GM21423 (cell line): ENCODE measurements at regions not wholly inside any gene's neighbourhood (a gene's known extent, or its start where the extent isn't known, plus 50 kb on each side); places are given as distances from the start of the nearest gene placed in this dataset.
"Not testable (repeated sequence)": the region's sequence is repeated elsewhere in the genome, so short reads cannot be mapped to it uniquely, and the experiment has no call there.

ENCODE experiments used
- ATAC-seq: cut with Tn5 transposase; IDR thresholded peaks from one replicate; pipeline ENCODE4 v1.9.1; 2021; ENCODE audit warnings: mild to moderate bottlenecking, moderate library complexity; ENCODE audit not compliant: unreplicated experiment

DNA sequence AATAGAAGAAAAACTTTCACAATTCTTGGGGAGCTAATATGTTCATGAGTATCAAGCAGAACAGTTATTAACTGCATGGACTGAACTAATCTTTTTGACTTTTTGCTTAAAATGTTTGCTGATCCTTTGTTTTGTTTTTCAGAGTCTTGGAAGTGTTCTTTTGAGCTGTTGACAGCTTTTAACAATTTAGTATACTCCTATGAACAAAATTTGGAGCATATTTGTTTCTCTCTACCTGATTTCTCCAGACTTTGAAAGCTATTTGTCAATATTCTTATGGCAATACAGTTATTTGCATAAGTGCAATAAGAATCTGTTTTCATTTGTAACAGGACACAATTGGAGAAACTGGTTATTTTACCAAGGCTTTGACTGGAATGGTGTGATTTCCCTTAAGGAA, 192.0 kb upstream of the ETV3 start:
- ATAC-seq: not testable (repeated sequence)

- not testable (repeated sequence) for ATAC-seq
These were observed 189.9 kb upstream of the ETV3 start for GRCh38 chr1:157328120-157328519.

DNA sequence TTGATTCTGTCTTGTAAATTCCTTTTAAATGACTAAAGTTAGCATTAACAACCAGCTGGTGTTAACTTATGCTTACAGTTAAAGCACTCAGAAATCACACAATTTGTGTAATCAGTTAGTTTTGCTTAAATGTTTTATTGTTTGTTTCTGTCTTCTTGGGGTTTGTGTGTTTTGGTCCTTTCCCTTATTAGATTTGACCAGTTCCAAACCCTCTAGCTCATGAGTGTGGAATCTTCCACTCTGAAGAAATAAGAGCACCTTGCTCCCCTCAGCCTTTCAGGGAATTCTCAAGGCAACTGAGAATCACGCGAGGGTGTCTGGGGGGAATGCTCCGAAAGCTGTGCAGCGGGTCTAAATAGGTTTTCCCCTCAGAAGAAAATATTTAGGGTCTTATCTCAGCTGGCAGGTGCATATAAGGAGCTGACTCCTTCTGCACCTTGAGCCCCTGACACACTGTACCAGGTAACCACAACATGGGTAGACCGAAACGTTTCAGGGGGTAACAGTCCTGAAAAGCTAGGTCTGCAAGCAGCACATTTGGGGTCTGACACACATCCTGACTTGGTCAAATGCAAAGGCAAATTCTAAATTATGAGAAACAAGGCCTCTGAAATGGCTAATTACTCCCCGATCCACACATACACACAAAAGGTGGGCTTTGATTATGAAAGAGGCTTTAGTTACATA, 188.1 kb upstream of the ETV3 start:
- ATAC-seq: no peak

GRCh38 chr1:157325220-157325619, 187.0 kb upstream of the ETV3 start:
- no peak for ATAC-seq

- ATAC-seq: not testable (repeated sequence)
These were observed 183.8 kb upstream of the ETV3 start for GRCh38 chr1:157321972-157322371.

DNA sequence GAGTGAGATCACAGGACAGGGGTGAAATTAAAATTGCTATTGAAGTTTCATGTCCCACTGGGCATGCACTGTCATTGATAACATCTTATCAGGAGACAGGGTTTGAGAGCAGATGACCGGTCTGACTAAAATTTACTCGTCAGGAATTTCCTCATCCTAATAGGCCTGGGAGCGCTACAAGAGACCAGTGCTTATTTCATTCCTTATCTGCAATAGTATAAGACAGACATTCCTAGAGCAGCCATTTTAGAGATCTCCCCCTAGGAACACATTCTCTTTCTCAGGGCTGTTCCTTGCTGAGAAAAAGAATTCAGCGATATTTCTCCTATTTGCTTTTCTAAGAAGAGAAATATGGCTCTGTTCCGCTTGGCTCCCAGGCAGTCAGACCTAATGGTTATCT, 181.4 kb upstream of the ETV3 start:
- no peak for ATAC-seq

DNA sequence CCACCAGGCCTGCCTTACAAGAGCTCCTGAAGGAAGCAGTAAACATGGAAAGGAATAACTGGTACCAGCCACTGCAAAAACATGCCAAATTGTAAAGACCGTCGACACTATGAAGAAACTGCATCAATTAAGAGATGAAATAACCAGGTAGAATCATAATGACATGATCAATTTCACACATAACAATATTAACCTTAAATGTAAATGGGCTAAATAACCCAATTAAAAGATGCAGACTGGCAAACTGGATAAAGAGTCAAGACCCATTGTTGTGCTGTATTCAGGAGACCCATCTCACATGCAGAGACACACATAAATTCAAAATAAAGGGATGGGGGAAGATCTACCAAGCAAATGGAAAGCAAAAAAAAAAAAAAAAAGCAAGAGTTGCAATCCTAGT, 179.0 kb upstream of the ETV3 start:
- not testable (repeated sequence) for ATAC-seq

- ATAC-seq: no peak
These were observed 177.3 kb upstream of the ETV3 start for GRCh38 chr1:157315544-157315943.

GRCh38 chr1:157314408-157314807, 176.2 kb upstream of the ETV3 start:
- ATAC-seq: no peak

DNA sequence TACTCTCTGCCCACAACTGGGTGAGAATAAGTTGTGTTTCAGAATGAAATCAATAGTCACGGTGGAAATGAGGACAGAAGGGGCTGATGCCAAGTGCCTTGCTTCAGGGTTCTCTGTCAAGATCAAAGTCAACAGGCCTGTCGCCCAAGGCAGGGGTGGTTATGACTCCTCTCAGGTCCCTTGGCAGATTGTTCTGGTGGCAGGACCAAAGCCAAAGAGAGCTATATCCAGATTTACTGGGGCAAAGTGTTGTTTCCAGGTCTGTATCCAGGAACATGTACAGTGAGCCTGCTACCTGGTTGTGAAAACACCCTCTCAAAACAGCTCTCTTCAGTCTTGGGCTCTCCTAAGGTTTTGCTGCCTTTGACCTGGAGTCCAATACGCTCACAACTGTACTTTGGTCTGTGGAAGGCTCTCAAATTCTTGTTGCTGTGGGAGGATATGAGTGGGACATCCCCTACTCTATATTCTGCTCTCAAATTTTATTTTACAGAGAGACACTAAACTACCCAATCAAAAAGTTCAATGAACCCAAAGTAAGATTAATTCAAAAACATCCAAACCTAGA, 175.1 kb upstream of the ETV3 start:
- ATAC-seq: no peak

- ATAC-seq: no peak
These were observed 174.1 kb upstream of the ETV3 start for GRCh38 chr1:157312082-157312812.

- no peak for ATAC-seq
These were observed 173.5 kb upstream of the ETV3 start for GRCh38 chr1:157311730-157312081.

- ATAC-seq: not testable (repeated sequence)
These were observed 172.9 kb upstream of the ETV3 start for GRCh38 chr1:157310805-157311729.

DNA sequence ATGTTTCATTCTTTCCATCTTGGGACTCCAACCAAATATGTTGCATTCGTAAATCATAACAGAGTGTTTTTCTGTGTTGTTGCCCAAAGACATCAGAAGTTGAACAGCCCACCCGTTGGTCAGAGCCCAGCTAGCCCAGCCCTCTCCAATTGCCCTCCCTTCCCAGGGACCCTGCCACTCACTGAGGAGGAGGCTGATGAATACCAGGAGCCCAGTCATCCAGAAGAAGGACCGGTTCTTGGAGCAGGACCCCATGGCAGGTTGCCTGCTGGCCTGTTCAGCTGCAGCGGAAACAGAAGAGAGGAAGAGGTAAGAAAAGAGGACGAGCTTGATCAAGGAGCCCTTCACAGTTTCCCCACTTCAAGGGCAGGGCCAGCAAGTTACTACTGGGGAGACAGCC, 172.2 kb upstream of the ETV3 start:
- no peak for ATAC-seq

DNA sequence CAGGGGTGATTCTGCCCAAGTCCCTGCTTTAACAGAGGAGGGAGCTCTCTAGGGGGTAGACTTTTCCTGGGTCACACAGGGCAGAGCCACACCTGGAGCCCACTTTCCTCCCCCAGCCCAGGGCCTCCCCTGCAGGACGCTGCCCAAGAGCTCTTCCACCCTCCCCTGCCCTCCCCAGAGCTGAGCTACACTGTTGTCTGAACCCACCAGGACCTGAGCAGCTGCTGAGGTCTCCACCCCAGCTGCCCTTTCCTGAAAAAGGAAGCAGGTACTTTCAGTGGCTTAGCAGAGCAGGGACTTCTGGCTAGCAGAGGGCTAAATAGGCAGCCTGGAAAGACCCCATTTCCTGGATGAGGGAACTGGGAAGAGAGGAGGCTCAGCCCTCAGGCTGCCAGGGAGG, 169.3 kb upstream of the ETV3 start:
- peak; percentile 69 for ATAC-seq

DNA sequence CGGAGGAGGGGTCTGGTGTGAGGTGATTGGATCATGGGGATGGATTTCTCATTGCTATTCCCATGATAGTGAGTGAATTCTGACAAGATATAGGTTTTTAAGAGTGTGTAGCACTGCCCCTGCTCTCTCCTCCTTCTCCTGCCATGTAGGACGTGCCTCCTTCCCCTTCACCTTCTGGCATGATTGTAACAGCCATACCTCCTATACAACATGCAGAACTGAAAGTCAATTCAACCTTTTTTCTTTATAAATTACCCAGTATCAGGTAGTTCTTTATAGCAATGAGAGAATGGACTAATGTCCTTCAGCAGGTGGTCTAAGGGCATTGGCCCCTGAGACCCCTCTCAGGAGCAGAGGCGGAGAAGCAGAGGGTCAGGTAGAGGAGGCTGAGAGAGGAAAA, 168.7 kb upstream of the ETV3 start:
- no peak for ATAC-seq

- no peak for ATAC-seq
These were observed 166.1 kb upstream of the ETV3 start for GRCh38 chr1:157304271-157304670.

- no peak for ATAC-seq
These were observed 164.5 kb upstream of the ETV3 start for GRCh38 chr1:157302724-157303123.

- ATAC-seq: no peak
These were observed 164.0 kb upstream of the ETV3 start for GRCh38 chr1:157302199-157302497.

GRCh38 chr1:157301477-157302198, 163.4 kb upstream of the ETV3 start:
- no peak for ATAC-seq
